Hepatocyte (in vitro differentiated cells): ENCODE measurements at regions not wholly inside any gene's neighbourhood (a gene's known extent, or its start where the extent isn't known, plus 50 kb on each side); places are given as distances from the start of the nearest gene placed in this dataset.
A peak's percentile ranks its signal among the peaks of the same experiment; 100 is the strongest.

Experiments
- DNase-seq: peaks from one replicate; pipeline ENCODE4 v3.0.0-alpha.2; 2016; ENCODE audit warnings: low spot score
- H2AFZ ChIP-seq: fragments of 200-600 bp; sonication (generic); 2 replicates; pipeline ENCODE4 v1.6.0; 2016; ENCODE audit warnings: antibody characterized with exemption, mild to moderate bottlenecking
- H3K27ac ChIP-seq: fragments of 200-600 bp; sonication (generic); 2 replicates; pipeline ENCODE4 v1.5.1; 2016; ENCODE audit warnings: mild to moderate bottlenecking
- H3K27me3 ChIP-seq: fragments of 200-600 bp; sonication (generic); 2 replicates; pipeline ENCODE4 v1.6.1; 2016
- H3K36me3 ChIP-seq: fragments of 200-600 bp; sonication (generic); replicated peaks from 2 replicates; pipeline ENCODE4 v1.5.1; 2016; ENCODE audit warnings: low read depth; ENCODE audit not compliant: insufficient read depth
- H3K4me1 ChIP-seq: fragments of 200-600 bp; sonication (generic); 2 replicates; pipeline ENCODE4 v1.5.1; 2016; ENCODE audit warnings: mild to moderate bottlenecking, moderate library complexity; ENCODE audit not compliant: insufficient read depth
- H3K4me2 ChIP-seq: fragments of 200-600 bp; sonication (generic); 2 replicates; pipeline ENCODE4 v1.6.0; 2016
- H3K4me3 ChIP-seq: fragments of 200-600 bp; sonication (generic); 2 replicates; pipeline ENCODE4 v1.5.1; 2016; ENCODE audit warnings: mild to moderate bottlenecking
- H3K79me2 ChIP-seq: fragments of 200-600 bp; sonication (generic); 2 replicates; pipeline ENCODE4 v1.6.0; 2017; ENCODE audit warnings: mild to moderate bottlenecking
- H3K9me2 ChIP-seq: fragments of 200-600 bp; sonication (generic); replicated peaks from 2 replicates; pipeline ENCODE4 v1.6.0; 2017; ENCODE audit warnings: mild to moderate bottlenecking; ENCODE audit not compliant: insufficient read depth
- H3K9me3 ChIP-seq: fragments of 200-600 bp; sonication (generic); 2 replicates; pipeline ENCODE4 v1.5.1; 2016; ENCODE audit warnings: low read depth, mild to moderate bottlenecking
- H4K20me1 ChIP-seq: fragments of 200-600 bp; sonication (generic); 2 replicates; pipeline ENCODE4 v1.6.0; 2016; ENCODE audit warnings: mild to moderate bottlenecking; ENCODE audit not compliant: insufficient read depth, poor library complexity, severe bottlenecking
- CTCF ChIP-seq: fragments of 200-600 bp; sonication (generic); IDR thresholded peaks from 2 replicates; pipeline ENCODE4 v1.5.1; 2016; ENCODE audit warnings: antibody characterized with exemption, mild to moderate bottlenecking; ENCODE audit not compliant: poor library complexity
- EZH2 ChIP-seq: fragments of 200-600 bp; sonication (generic); IDR thresholded peaks from 2 replicates; pipeline ENCODE4 v1.6.1; 2016; ENCODE audit warnings: antibody characterized with exemption, mild to moderate bottlenecking, borderline replicate concordance
- EZH2phosphoT487 ChIP-seq: fragments of 200-600 bp; sonication (generic); IDR thresholded peaks from one replicate; pipeline ENCODE4 v1.6.1; 2018; ENCODE audit warnings: antibody characterized with exemption, mild to moderate bottlenecking, low read depth, moderate library complexity; ENCODE audit not compliant: unreplicated experiment, severe bottlenecking
- WGBS: methylation state at CpG from one replicate; pipeline ENCODE4 v1.1.6; 2016; ENCODE audit warnings: low lambda C conversion rate; ENCODE audit errors: missing lambda C conversion rate; 5-methylcytosine and 5-hydroxymethylcytosine counted together

GRCh38 chr15:31263751-31264558 is 62.7 kb upstream of the KLF13 start:
- TF ChIP-seq EZH2: no peak
- no peak for TF ChIP-seq CTCF
- no peak for TF ChIP-seq EZH2phosphoT487
- DNase-seq: no peak
- no peak overlapping the region for H3K27ac ChIP-seq
- no peak overlapping the region for H2AFZ ChIP-seq
- H4K20me1 ChIP-seq: no peaks in the 10 kb centered on the region
- H3K27me3 ChIP-seq: no peaks in the 10 kb centered on the region
- H3K9me2 ChIP-seq: no peaks in the 10 kb centered on the region
- H3K4me1 ChIP-seq: peaks cover 13% of the 10 kb centered on the region
- no peaks in the 10 kb centered on the region for H3K9me3 ChIP-seq
- no peak overlapping the region for H3K4me3 ChIP-seq
- H3K79me2 ChIP-seq: no peaks in the 10 kb centered on the region
- H3K36me3 ChIP-seq: no peaks in the 10 kb centered on the region
- WGBS: 86% methylated on average over 22 of the region's 24 CpGs
- no peak overlapping the region for H3K4me2 ChIP-seq

- Histone ChIP-seq H3K9me2 (no peaks in the 10 kb centered on the region), H3K36me3 (no peaks in the 10 kb centered on the region), H3K27ac (no peak overlapping the region), H3K4me3 (no peak overlapping the region), H3K4me1 (peaks cover 13% of the 10 kb centered on the region), H3K4me2 (no peak overlapping the region), H4K20me1 (no peaks in the 10 kb centered on the region), H3K79me2 (no peaks in the 10 kb centered on the region), H3K27me3 (no peaks in the 10 kb centered on the region), H3K9me3 (no peaks in the 10 kb centered on the region), H2AFZ (no peak overlapping the region)
- 84% methylated on average over 6 of the region's 6 CpGs for WGBS
- TF ChIP-seq EZH2phosphoT487 (no peak), CTCF (no peak), EZH2 (no peak)
- no peak for DNase-seq
Measured at GRCh38 chr15:31264559-31265089, 62.0 kb upstream of the KLF13 start.

- Histone ChIP-seq H3K4me3 (no peak overlapping the region), H3K4me2 (no peak overlapping the region), H3K27ac (peak overlapping the region; percentile 1), H3K4me1 (peaks cover 13% of the 10 kb centered on the region), H3K27me3 (no peaks in the 10 kb centered on the region), H4K20me1 (no peaks in the 10 kb centered on the region), H3K79me2 (no peaks in the 10 kb centered on the region), H3K9me3 (no peaks in the 10 kb centered on the region), H3K9me2 (no peaks in the 10 kb centered on the region), H3K36me3 (no peaks in the 10 kb centered on the region), H2AFZ (no peak overlapping the region)
- WGBS: 58% methylated on average over 21 of the region's 21 CpGs
- peak; percentile 46 for DNase-seq
- TF ChIP-seq EZH2 (no peak), CTCF (no peak), EZH2phosphoT487 (no peak)
Measured at GRCh38 chr15:31265090-31265870, 61.4 kb upstream of the KLF13 start.
